ENCODE measurements at regions not wholly inside any gene's neighbourhood (a gene's known extent, or its start where the extent isn't known, plus 50 kb on each side); places are given as distances from the start of the nearest gene placed in this dataset.

GRCh38 chrX:109848461-109849050 is 115.5 kb upstream of the ACSL4 start:
- peaks cover 22% of the 10 kb centered on the region for H3K4me1 Mint-ChIP-seq (ENCODE audit: unreplicated experiment)
- no peaks in the 10 kb centered on the region for H3K36me3 Mint-ChIP-seq (ENCODE audit: unreplicated experiment)
- peaks cover 2% of the 10 kb centered on the region for H3K9me3 Mint-ChIP-seq (ENCODE audit: unreplicated experiment)
- no peak overlapping the region for H3K4me3 Mint-ChIP-seq (ENCODE audit: unreplicated experiment)
- TF ChIP-seq CTCF (IDR thresholded peaks at IDR 0.05), result no peak
- no peak overlapping the region for H3K27ac Mint-ChIP-seq (ENCODE audit: unreplicated experiment)
- no peak for DNase-seq (ENCODE audit: extremely low spot score, unreplicated experiment)
- H3K27me3 Mint-ChIP-seq (ENCODE audit: unreplicated experiment), result no peaks in the 10 kb centered on the region

- no peaks in the 10 kb centered on the region for H3K36me3 Mint-ChIP-seq (ENCODE audit: unreplicated experiment)
- DNase-seq (ENCODE audit: extremely low spot score, unreplicated experiment), result no peak
- H3K27ac Mint-ChIP-seq (ENCODE audit: unreplicated experiment), result no peak overlapping the region
- peaks cover 10% of the 10 kb centered on the region for H3K9me3 Mint-ChIP-seq (ENCODE audit: unreplicated experiment)
- peaks cover 17% of the 10 kb centered on the region for H3K4me1 Mint-ChIP-seq (ENCODE audit: unreplicated experiment)
- H3K27me3 Mint-ChIP-seq (ENCODE audit: unreplicated experiment), result no peaks in the 10 kb centered on the region
- no peak for TF ChIP-seq CTCF (IDR thresholded peaks at IDR 0.05)
- no peak overlapping the region for H3K4me3 Mint-ChIP-seq (ENCODE audit: unreplicated experiment)
Observed at GRCh38 chrX:109854096-109854495, 121.0 kb upstream of the ACSL4 start.

GRCh38 chrX:109855501-109855900 is 122.4 kb upstream of the ACSL4 start:
- DNase-seq (ENCODE audit: extremely low spot score, unreplicated experiment), result no peak
- H3K4me3 Mint-ChIP-seq (ENCODE audit: unreplicated experiment), result no peak overlapping the region
- H3K36me3 Mint-ChIP-seq (ENCODE audit: unreplicated experiment), result no peaks in the 10 kb centered on the region
- H3K27ac Mint-ChIP-seq (ENCODE audit: unreplicated experiment), result no peak overlapping the region
- no peak for TF ChIP-seq CTCF (IDR thresholded peaks at IDR 0.05)
- no peaks in the 10 kb centered on the region for H3K27me3 Mint-ChIP-seq (ENCODE audit: unreplicated experiment)
- peaks cover 10% of the 10 kb centered on the region for H3K9me3 Mint-ChIP-seq (ENCODE audit: unreplicated experiment)
- peaks cover 15% of the 10 kb centered on the region for H3K4me1 Mint-ChIP-seq (ENCODE audit: unreplicated experiment)

- H3K27ac Mint-ChIP-seq (ENCODE audit: unreplicated experiment), result no peak overlapping the region
Observed at GRCh38 chrX:109856974-109857373, 123.9 kb upstream of the ACSL4 start.

More at GRCh38 chrX:109856974-109857373, 123.9 kb upstream of the ACSL4 start:
- Mint-ChIP-seq H3K36me3 (ENCODE audit: unreplicated experiment) (no peaks in the 10 kb centered on the region), H3K9me3 (ENCODE audit: unreplicated experiment) (peaks cover 10% of the 10 kb centered on the region), H3K4me1 (ENCODE audit: unreplicated experiment) (peaks cover 15% of the 10 kb centered on the region), H3K4me3 (ENCODE audit: unreplicated experiment) (no peak overlapping the region), H3K27me3 (ENCODE audit: unreplicated experiment) (no peaks in the 10 kb centered on the region)
- TF ChIP-seq CTCF (IDR thresholded peaks at IDR 0.05), result peak; percentile 91
- no peak for DNase-seq (ENCODE audit: extremely low spot score, unreplicated experiment)

Data from osteocyte (in vitro differentiated cells).